GM23248 (cell line): ENCODE measurements at regions not wholly inside any gene's neighbourhood (a gene's known extent, or its start where the extent isn't known, plus 50 kb on each side); places are given as distances from the start of the nearest gene placed in this dataset.

Source experiments
- EZH2 ChIP-seq: fragments of 200-600 bp; sonication (generic); IDR thresholded peaks from 2 replicates; pipeline ENCODE4 v1.6.1; 2018; ENCODE audit warnings: antibody characterized with exemption, mild to moderate bottlenecking; ENCODE audit not compliant: insufficient read depth, poor library complexity, severe bottlenecking
- EZH2phosphoT487 ChIP-seq: fragments of 200-600 bp; sonication (generic); IDR thresholded peaks from 2 replicates; pipeline ENCODE4 v1.6.1; 2018; ENCODE audit warnings: antibody characterized with exemption, moderate library complexity, mild to moderate bottlenecking, low read depth; ENCODE audit not compliant: insufficient read depth

DNA sequence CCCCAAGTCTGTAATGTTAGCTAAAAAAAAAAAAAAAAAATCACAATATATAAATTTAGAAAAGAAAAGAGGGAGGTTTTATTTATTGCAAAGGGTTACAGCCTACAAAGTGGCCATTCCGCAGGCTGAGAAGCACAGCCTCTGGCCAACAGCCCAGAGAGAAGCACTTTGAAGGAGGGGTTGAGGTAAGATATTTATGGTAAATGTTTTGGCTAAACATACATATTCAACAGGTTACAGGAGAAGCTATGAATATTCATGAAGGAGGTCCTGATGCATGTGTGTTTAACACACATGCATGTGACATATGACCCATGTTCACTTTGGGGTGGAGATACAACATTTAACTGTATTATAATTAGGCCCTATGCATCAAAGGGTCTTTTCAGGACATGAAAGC is 158.5 kb downstream of the TMEM114 start:
- no peak for TF ChIP-seq EZH2
- TF ChIP-seq EZH2phosphoT487, result no peak
